ENCODE measurements at regions not wholly inside any gene's neighbourhood (a gene's known extent, or its start where the extent isn't known, plus 50 kb on each side); places are given as distances from the start of the nearest gene placed in this dataset.

- Histone ChIP-seq H3K27ac (no peak overlapping the region), H3K9me3 (no peaks in the 10 kb centered on the region), H3K4me1 (no peaks in the 10 kb centered on the region), H3K27me3 (no peaks in the 10 kb centered on the region), H3K4me3 (no peak overlapping the region), H3K36me3 (no peaks in the 10 kb centered on the region)
- no peak for DNase-seq
- WGBS, 2 donors = 81 to 93% methylated on average over 3 to 4 of the region's 4 CpGs
- TF ChIP-seq CTCF (IDR thresholded peaks at IDR 0.05) (no peak), POLR2AphosphoS5 (IDR thresholded peaks at IDR 0.05) (no peak), EP300 (IDR thresholded peaks at IDR 0.05) (no peak), POLR2A (IDR thresholded peaks at IDR 0.05) (no peak)
- no peak for ATAC-seq (ENCODE audit: low FRiP score in 2 of 2)
Measured at GRCh38 chr10:123442901-123443300, 223.3 kb upstream of the GPR26 start.

- no peaks in the 10 kb centered on the region for H3K36me3 ChIP-seq
- ATAC-seq (ENCODE audit: low FRiP score in 2 of 2) = no peak
- H3K27ac ChIP-seq = no peak overlapping the region
- H3K4me3 ChIP-seq = no peak overlapping the region
- H3K9me3 ChIP-seq = no peaks in the 10 kb centered on the region
- no peaks in the 10 kb centered on the region for H3K4me1 ChIP-seq
- no peak for DNase-seq
- TF ChIP-seq POLR2A (IDR thresholded peaks at IDR 0.05) (no peak), POLR2AphosphoS5 (IDR thresholded peaks at IDR 0.05) (no peak), CTCF (IDR thresholded peaks at IDR 0.05) (no peak), EP300 (IDR thresholded peaks at IDR 0.05) (no peak)
- no peaks in the 10 kb centered on the region for H3K27me3 ChIP-seq
Measured at GRCh38 chr10:123443924-123444323, 222.2 kb upstream of the GPR26 start.

- 85 to 86% methylated on average over 6 to 8 of the region's 8 CpGs for WGBS, 2 donors
- Histone ChIP-seq H3K4me1 (no peaks in the 10 kb centered on the region), H3K36me3 (no peaks in the 10 kb centered on the region), H3K4me3 (no peak overlapping the region), H3K9me3 (no peaks in the 10 kb centered on the region), H3K27ac (no peak overlapping the region), H3K27me3 (no peaks in the 10 kb centered on the region)
- ATAC-seq (ENCODE audit: low FRiP score in 2 of 2) = no peak
- no peak for TF ChIP-seq POLR2AphosphoS5 (IDR thresholded peaks at IDR 0.05)
- no peak for TF ChIP-seq POLR2A (IDR thresholded peaks at IDR 0.05)
- TF ChIP-seq CTCF (IDR thresholded peaks at IDR 0.05) = no peak
- TF ChIP-seq EP300 (IDR thresholded peaks at IDR 0.05) = no peak
- no peak for DNase-seq
Measured at GRCh38 chr10:123445261-123445775, 220.8 kb upstream of the GPR26 start.

GRCh38 chr10:123446449-123447156, 219.6 kb upstream of the GPR26 start:
- no peak for ATAC-seq (ENCODE audit: low FRiP score in 2 of 2)
- 66 to 77% methylated on average over 9 to 10 of the region's 10 CpGs for WGBS, 2 donors
- H3K9me3 ChIP-seq = no peaks in the 10 kb centered on the region

GRCh38 chr10:123449234-123449962, 216.8 kb upstream of the GPR26 start:
- no peak for TF ChIP-seq POLR2A (IDR thresholded peaks at IDR 0.05)
- TF ChIP-seq EP300 (IDR thresholded peaks at IDR 0.05) = no peak
- no peak for TF ChIP-seq POLR2AphosphoS5 (IDR thresholded peaks at IDR 0.05)
- no peak for TF ChIP-seq CTCF (IDR thresholded peaks at IDR 0.05)
- no peak overlapping the region for H3K4me3 ChIP-seq
- WGBS, 2 donors = 68 to 75% methylated on average over 7 of the region's 7 CpGs
- no peaks in the 10 kb centered on the region for H3K36me3 ChIP-seq
- no peak overlapping the region for H3K27ac ChIP-seq
- peak in 1 of 2 donors; percentile 11 for ATAC-seq (ENCODE audit: low FRiP score in 2 of 2)
- H3K27me3 ChIP-seq = no peaks in the 10 kb centered on the region
- H3K9me3 ChIP-seq = no peaks in the 10 kb centered on the region
- no peaks in the 10 kb centered on the region for H3K4me1 ChIP-seq
- DNase-seq = no peak

More at GRCh38 chr10:123446449-123447156, 219.6 kb upstream of the GPR26 start:
- TF ChIP-seq POLR2AphosphoS5 (IDR thresholded peaks at IDR 0.05) (no peak), EP300 (IDR thresholded peaks at IDR 0.05) (no peak)
- Histone ChIP-seq H3K4me3 (no peak overlapping the region), H3K27me3 (no peaks in the 10 kb centered on the region), H3K27ac (no peak overlapping the region), H3K36me3 (no peaks in the 10 kb centered on the region), H3K4me1 (no peaks in the 10 kb centered on the region)
- no peak for DNase-seq
